ENCODE measurements at regions not wholly inside any gene's neighbourhood (a gene's known extent, or its start where the extent isn't known, plus 50 kb on each side); places are given as distances from the start of the nearest gene placed in this dataset.

DNA sequence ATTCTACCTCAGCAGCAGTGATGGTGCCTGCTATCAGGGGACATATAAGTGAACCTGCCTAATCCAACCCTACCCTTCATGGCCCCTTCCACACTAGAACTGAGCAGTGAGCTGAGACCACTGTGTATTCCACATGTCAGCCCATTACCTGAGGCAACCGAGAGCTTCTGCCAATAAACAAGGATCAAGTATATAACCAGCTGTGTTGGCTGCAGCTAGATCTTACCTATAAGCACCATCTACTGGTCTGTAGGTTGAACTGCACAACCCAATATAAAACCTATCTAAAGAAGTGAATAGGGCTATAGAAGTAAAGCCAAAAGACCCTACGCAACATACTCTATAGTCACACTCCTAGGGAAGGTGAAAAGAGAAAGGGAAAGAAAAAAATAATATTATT, 376.9 kb downstream of the HHIPL2 start:
- DNase-seq (ENCODE audit: low read depth) = no peak

DNA sequence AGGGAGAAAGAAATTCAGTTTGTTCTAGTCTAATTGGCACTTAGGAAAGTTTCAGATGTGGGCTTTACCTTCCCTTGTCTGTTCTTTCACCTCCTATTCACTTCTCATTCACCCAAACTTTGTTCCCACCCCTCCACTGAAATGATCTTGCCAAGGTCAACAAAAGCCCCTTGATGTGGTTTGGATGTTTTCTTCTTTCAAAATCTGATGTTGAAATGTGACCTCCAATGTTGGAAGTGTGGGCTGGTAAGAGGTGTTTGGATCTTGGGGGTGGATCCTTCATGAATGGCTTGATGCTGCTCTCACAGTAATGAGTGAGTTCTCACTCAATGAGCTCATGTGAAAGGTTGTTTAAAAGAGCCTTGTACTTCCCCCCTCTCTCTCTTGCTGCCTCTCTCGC, 379.3 kb downstream of the HHIPL2 start:
- DNase-seq (ENCODE audit: low read depth) = no peak

DNA sequence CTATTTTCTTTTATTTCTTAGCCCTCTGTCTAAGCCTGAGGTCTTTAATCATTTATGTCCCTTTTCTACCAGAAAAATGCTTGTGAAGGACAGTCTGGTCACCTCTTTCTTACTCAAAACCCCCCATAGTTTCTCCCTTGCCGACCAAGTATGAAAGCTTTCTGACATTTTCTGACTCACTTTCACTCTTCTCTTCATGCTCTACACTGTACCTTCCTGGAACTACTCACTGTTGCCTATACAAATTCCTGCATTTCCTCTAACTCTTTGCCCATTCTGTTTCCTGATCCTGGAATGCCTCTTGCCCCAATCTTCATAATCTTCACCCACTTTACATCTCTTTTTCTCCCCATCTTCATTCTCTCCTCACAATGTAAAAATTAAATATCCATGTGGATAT, 380.0 kb downstream of the HHIPL2 start:
- DNase-seq (ENCODE audit: low read depth) = no peak

DNA sequence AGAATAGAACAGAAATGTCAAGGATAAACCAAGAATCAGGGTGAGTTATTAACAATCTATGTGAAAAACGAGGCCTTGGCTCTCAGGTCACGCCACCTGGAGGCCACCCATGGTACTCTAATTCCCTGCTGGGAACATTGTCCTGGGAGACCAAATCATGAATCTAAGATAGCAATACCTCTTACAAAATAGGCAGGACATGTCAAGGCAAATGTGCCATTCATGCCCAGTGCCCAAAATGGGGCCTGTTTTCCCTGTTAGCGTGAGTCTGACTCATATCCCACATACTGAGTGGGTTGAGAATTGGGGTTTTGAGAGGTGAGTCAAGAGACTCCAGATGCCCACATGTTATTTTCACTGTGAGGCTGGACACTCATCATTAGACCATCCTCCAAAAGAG, 380.8 kb downstream of the HHIPL2 start:
- DNase-seq (ENCODE audit: low read depth) = no peak

DNA sequence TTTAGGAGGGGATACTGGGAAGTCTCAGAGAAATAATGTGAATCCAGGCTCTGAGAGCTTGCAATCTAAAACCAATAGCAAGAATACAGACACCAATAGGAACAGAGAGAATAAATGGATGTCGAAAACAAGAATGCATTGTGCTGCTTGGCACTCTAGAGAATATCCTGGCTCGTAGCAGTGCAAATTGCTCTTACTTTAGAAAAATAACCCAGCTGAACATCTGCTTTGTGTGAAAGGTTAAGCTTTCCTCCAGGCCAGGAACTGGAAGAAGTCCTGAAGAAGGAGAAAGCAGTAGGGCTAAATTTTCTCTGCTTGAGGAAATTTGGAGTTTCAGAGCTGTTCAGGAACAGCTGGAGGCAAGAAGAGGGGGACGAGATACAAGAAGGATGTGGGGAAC, 382.3 kb downstream of the HHIPL2 start:
- DNase-seq (ENCODE audit: low read depth) = no peak

DNA sequence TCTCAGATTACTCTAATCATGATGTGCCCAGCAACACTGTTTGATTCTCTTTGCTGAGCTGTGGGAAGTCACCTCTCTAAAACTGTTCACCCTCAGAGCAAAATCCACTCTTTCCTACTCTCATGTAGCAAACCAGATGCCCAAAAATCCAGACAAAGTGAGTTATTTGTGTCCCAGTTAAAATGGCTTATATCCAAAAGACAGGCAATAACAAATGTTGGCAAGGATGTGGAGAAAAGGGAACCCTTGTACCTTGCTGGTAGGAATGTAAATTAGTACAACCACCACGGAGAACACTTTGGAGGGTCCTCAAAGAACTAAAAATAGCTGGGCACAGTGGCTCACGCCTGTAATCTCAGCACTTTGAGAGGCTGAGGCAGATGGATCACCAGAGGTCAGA, 384.0 kb downstream of the HHIPL2 start:
- DNase-seq (ENCODE audit: low read depth) = no peak

DNA sequence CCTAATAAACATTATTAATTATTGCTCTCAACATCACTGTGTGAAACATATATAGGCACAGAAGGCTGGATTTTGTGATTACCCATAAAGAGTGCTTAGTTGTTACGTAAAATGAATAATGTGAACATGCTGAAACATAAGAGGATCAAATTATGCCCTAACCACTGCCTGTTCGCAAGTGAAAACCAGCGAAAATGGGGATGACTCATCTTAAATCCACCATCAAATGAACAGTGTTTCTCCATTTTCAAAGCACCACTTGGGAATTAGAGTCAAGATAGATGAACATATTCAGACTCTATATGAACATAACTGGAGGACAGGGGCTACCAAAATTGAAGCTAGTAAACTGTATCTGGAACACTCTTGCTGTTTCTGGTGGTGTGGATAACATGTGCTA, 386.2 kb downstream of the HHIPL2 start:
- no peak for DNase-seq (ENCODE audit: low read depth)

DNA sequence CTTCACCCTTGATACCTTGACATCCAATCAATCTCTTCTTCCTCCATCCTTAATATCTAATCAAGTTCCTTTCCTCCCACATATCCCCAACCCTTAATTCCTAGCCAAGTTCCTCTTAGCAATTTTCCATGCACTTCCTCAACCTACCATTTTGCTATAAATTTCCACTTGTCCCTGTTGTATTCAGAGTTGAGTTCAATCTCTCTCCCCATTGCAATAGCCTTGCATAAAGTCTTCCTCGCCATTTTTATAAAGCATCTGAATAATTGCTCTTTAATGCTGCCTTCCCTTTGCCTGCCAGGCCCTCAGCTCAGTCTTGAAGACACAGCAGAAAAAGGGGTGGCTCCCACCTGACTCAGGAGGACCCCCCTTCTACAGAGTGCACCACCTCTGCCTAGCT, 390.3 kb downstream of the HHIPL2 start:
- no peak for DNase-seq (ENCODE audit: low read depth)

DNA sequence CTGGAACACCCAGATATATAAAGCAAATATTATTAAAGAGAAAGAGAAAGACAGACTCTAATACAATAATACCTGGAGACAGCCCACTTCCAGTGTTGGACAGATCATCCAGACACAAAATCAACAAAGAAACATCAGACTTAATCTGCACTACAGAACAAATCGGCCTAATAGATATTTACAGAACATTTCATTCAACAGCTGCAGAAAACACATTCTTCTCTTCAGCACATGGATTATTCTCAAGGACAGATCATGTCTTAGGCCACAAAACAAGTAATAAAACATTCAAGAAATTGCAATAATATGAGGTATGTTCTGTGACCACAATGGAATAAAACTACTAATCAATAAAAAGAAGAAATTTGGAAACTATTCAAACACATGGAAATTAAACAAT, 398.3 kb upstream of the DUSP10 start:
- no peak for DNase-seq (ENCODE audit: low read depth)

DNA sequence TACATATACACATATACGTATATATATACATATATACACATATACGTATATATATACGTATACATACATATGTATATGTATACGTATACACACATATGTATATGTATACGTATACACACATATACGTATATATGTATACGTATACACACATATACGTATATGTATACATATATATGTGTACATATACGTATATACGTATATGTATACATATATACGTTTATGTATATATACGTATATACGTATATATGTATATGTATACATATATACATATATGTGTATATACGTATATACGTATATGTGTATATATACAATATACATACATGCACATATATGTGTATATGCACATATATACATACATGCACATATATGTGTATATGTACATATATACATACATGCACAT, 396.2 kb upstream of the DUSP10 start:
- no peak for DNase-seq (ENCODE audit: low read depth)

DNA sequence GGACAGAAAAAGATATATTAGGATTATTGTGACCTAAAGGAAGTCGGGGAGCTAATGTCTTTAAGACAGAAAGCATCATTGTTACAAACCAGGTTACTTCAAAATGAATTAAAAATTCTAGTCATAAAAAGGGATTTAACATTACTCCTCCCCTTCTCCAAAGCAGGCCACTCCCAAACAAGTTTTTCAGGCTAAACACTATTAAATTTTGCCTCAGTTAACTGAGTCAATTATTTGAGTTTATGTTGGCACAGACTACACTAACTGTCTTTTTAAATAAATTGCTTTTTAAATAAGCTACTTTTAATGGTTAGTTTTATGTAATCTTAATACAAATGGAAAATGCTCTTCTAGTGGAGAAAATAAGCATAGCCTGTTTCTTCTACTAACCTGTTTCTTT, 395.0 kb upstream of the DUSP10 start:
- no peak for DNase-seq (ENCODE audit: low read depth)

DNA sequence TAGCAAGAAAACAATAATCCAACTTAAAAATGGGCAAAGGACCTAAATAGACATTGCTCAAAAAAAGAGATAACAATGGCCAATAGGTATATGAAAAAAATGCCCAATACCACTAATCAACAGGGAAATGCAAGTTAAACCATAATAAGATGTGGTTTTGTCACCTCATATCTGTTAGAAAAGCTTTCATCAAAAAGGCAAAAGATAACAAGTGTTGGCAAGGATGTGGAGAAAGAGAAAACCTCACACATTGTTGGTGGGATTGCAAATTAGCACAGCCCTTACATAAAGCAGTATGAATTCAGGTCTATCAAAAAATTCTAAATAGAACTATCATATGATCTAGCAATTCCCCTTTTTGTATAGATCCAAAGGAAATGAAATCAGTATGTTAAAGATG, 387.2 kb upstream of the DUSP10 start:
- DNase-seq (ENCODE audit: low read depth) = no peak

DNA sequence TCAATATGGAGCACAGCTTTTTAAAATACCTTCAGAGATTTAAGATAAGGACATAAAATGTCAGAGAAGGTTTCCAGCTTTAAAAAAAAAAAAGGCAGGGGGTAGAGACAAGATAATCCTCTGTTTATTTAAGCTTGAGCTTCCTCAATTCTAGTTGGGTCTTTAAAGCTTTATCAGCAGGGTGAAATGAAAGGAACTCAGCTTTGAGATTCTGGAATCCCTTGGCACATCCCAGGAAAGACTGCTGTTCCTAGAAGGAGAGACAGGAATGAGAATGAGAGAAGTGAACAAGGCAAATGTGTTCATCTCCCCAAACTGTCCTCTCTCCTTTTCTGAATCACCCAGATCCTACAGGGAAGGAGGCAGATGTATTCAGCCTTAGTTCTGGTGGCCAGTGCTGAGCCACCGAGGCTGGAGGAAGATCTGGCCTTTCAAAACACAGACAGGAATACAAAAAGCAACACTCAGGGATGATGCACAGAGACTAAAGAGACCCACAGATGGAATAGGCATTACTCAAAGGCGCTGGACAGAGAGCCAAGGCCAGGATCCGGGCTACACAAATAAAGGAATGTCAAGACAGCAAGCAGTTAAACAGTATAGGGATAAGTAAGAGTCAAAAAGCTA, 385.8 kb upstream of the DUSP10 start:
- no peak for DNase-seq (ENCODE audit: low read depth)

DNA sequence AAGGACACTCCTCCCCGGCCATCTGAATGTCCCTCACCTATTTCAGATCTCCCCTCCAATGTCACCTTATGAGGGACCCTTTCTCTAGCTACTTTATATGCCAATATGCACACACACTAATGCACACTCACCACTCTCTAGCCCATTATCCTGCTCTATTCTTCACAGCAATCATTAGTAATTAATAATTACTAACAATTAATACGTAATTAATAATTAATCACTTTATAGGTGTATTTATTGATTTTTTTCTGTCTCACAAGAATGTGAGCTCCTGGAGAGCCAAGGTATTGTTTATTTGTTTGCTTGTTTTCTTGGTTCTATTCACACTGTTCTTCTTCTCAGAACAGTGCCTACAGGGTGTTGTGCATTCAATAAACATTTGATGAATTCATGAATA, 385.2 kb upstream of the DUSP10 start:
- no peak for DNase-seq (ENCODE audit: low read depth)

DNA sequence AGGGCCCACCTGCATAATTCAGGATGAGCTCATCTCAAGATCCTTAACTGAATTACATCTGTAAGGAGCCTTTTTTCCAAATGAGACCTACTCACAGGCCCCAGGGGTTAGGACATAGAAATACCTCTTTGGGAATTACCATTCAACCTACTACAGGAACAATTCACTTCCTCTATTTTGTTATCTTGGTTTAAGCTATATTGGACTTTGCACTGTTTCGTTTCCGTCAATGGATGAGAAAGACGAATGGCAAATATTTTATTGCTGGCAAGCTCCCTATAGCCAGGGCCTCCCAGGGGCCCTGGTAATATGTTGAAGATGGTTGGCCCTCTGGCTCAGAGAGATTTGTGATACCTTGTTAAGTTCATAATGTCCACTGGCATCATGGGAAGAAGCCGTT, 384.2 kb upstream of the DUSP10 start:
- DNase-seq (ENCODE audit: low read depth) = no peak

DNA sequence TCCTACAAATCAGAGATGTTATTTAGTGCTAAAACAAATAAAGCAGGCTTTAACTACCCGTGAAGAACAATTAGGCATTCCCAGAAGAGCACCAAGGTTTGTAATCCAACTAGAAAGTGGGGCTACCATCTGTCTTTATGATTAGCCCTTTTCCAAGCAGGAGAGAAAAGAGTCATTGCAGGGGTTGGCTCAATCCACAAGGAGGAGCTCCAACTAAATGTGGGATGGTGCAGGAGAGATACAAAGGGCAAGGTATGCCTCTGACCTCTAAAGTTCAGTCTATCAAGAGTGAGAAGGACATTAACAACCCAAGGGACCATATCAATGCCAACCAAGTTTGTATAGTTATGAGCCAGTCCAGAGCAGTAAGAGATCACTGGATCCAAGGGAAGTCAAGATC, 382.7 kb upstream of the DUSP10 start:
- DNase-seq (ENCODE audit: low read depth) = no peak

DNA sequence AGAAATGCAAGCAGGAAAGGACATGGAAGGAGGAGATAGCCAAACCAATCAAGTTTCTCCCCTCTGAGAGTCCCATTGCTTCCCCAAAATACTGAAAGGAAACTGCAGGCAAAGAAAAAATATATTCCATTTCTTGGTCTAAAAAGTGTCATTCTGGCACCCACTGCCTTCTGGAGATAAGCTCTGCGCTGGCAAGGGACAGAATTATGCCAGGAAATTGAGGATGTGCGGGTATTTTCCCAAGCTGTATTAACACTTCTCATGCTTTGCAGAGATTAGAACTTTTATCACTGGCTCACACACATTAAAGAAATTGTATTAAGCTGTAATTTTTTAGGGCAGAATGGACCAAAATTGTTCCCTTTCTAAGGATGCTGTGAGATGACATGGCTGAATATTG, 381.2 kb upstream of the DUSP10 start:
- no peak for DNase-seq (ENCODE audit: low read depth)

DNA sequence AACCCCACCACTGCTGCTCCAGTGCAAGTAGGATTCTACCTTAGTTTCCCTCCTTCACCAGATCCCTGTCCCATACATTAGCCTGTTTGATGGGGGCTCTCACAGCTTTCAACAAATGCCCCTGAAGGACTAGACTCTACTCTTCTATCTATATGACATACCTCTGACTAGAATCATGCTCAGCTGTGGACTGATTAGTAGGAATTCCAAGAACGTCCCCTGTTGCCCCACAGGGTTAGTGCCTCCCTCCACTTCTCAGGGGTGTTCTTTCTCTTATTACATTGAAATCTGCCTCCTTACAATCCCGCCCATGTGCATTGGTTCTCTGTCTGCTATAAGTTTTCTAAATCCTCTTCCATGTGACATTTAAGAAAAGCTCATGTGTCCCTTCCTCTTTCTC, 375.9 kb upstream of the DUSP10 start:
- no peak for DNase-seq (ENCODE audit: low read depth)

DNA sequence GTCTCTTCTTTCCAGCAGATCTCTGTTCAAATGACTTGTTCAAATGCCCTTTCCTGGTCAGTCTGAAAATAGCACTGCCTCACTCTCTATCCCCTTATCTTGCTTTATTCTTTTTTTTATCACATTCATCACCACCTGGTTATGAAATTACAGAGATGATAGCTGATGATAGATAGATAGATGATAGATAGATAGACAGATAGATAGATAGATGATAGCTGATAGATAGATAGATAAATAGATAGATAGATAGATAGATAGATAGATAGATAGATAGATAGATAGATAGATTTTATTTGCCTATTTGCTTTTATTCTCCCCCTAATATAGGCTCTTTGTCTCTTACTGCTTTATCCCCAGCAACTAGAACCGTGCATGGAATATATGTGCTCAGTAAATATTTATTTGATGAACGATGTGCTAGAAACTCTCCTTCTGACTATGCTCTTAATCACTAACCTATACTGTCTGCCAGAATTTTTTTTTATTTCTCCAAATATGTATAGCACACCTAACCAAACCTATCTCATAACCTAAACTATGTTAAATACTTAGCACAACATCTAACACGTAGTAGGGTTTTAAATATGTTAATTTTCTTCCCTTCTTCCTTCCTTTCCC, 372.8 kb upstream of the DUSP10 start:
- DNase-seq (ENCODE audit: low read depth) = no peak

DNA sequence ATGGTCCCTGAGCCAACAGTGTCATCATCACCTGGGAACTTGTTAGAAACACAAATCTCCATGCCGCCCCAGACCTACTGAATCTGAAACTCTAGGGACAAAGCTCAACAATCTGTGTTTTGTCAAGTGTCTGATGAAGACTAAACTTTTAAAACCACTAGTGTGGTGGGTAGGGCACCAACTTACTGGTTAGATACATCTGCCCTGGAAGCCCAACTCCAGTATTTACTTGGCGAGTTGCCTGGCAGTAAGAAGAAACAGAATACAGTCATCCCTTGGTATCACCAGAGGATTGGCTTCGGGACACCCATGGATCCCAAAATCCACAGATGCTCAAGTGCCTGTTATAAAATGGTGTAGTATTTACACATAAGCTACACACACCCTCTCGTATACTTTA, 367.9 kb upstream of the DUSP10 start:
- no peak for DNase-seq (ENCODE audit: low read depth)

DNA sequence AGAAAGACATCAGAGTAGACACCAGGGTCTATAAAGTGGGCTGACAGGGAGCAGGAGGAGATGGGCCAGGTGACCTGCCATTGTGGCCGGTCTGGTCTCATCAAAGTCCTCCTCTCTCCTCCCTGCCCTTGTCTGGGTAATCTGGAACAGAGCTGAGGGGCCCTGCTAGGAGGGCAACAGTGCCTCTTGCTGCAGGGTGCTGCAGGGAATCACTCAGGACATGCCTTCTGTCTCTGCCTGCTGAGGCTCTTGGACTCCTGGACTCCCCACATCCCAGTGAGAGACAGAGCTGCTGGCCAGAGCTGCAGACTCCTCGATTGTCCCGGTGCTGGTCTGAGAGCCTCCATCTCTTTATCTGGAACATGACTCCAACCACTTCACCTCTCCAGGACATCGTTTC, 366.1 kb upstream of the DUSP10 start:
- no peak for DNase-seq (ENCODE audit: low read depth)

DNA sequence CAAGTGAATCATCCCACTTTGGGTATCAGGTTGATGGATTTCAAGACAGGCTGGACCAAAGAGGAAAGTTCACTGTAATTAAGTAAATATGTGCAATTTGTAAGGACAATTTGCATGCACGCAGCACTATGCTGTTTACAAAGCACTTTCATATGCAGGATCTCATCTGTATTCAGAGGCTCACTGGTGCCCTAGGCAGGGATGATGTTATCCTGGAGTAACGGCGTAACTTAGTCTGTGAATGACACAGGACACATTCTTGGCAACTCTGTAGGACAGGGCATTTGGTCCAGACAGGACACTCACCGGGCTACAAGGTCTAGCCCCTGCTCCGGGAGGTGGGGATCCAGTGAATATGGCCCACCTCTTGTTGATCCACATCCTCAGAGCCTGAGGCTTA, 365.4 kb upstream of the DUSP10 start:
- no peak for DNase-seq (ENCODE audit: low read depth)

DNA sequence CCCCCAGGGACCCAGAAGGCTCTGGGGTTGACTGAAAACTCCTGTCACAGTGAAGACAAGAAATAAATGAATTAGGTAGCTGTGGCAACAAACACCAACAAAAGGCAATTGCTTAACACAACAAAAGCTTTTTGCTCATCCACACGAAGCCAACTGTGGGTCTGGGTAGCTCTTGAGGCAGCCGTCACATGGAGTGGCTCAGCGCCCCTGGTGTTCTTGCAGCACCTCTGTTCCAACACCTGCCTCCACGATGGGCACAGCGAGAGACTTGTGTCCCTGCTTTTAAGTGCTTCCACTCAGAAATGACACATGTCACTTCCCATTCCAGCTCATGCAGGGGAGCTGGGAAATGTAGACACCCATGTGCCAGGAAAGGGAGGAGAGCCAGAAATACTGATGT, 364.5 kb upstream of the DUSP10 start:
- DNase-seq (ENCODE audit: low read depth) = no peak

DNA sequence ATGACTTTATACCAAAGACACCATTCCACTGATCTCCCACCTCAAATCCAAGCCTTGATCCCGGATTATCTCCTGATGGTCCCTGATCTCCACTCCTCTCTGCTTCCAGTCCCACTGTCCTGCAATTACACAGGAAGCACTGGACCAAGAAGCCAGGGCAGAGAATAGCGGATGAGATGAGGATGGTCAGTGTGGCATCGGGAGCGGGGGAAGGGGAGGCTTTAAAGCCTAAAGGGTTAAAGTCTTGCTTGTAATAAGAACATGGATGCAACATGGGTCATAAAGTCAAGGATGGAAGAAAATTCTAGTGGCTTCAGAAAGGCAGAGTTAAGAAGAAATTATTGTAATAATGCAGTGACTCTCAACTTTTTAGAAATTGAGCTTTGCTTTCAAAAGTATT, 364.0 kb upstream of the DUSP10 start:
- no peak for DNase-seq (ENCODE audit: low read depth)

DNA sequence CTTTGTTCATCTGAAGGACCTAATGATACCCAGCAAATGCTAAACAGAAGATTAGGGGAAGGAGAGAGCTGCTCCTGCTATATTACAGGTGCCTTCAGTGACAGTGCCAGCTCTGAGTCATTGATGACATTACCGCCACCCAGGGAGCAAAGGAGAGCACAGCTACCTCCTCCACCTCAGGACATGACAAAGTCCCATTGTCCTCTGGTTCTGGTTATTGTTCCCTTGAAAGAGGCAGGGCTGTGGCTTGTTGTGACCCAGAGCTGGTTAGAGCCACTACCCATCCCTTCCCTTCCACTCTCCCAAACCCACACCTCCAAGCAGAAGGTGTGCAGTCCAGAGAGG, 363.5 kb upstream of the DUSP10 start:
- DNase-seq (ENCODE audit: low read depth) = no peak

Data from T-helper 22 cell (primary cell).